Coronary artery (tissue), 2 donors: ENCODE measurements at regions not wholly inside any gene's neighbourhood (a gene's known extent, or its start where the extent isn't known, plus 50 kb on each side); places are given as distances from the start of the nearest gene placed in this dataset.

ENCODE experiments used
- DNase-seq: peaks from one replicate; pipeline ENCODE4 v3.0.0-alpha.2; 2017; ENCODE audit warnings: low spot score
- H3K27ac ChIP-seq, 2 donors: fragments of 200-600 bp; sonication (generic); one replicate each; pipeline ENCODE4 v1.5.1; 2016 to 2019
- H3K4me3 ChIP-seq: fragments of 200-600 bp; sonication (generic); 2 replicates; pipeline ENCODE4 v1.5.1; 2016; ENCODE audit warnings: mild to moderate bottlenecking, moderate library complexity
- TF ChIP-seq, protein P1 (sequence below): fragments of 200-600 bp; sonication (generic); IDR thresholded peaks from one replicate; pipeline ENCODE4 v1.5.1; 2019; ENCODE audit warnings: antibody characterized with exemption

DNA sequence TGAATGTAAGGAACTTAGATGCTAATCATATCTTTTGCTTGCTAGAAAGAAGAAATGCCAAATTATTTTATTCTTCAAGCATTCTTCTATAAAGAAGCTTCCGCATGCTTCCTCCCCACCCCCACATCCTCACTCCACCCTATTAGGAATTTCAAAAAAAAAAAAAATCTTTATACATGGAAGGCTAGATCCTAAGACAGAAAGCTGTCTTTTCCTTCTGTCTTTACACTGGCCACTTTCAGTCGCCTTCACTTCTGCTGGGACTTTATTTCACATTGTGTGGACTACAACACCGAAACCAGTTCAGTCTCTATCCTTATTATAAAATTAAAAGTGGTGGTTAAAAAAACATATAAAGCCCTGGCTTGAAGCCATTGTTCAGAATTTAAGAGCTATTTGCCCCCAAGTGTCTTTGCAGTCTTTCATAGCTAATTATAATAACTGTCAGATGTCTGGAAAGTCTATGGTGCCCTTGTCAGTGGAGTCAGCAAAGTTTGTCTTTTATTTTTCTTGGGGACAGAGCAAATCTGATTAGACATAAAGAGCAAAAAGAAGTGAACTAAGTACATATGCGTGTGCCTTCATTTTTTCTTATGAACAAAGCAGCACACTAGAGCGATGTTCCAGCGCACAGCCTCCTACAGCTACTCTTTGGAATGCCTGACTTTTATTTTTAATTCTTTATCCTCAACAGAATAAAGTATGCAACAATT is 297.7 kb downstream of the PTPRC start:
- H3K4me3 ChIP-seq: peak overlapping the region; percentile 77
- DNase-seq: no peak
- TF ChIP-seq, protein P1, sequence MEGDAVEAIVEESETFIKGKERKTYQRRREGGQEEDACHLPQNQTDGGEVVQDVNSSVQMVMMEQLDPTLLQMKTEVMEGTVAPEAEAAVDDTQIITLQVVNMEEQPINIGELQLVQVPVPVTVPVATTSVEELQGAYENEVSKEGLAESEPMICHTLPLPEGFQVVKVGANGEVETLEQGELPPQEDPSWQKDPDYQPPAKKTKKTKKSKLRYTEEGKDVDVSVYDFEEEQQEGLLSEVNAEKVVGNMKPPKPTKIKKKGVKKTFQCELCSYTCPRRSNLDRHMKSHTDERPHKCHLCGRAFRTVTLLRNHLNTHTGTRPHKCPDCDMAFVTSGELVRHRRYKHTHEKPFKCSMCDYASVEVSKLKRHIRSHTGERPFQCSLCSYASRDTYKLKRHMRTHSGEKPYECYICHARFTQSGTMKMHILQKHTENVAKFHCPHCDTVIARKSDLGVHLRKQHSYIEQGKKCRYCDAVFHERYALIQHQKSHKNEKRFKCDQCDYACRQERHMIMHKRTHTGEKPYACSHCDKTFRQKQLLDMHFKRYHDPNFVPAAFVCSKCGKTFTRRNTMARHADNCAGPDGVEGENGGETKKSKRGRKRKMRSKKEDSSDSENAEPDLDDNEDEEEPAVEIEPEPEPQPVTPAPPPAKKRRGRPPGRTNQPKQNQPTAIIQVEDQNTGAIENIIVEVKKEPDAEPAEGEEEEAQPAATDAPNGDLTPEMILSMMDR: no peak
- peak overlapping the region; percentile 57 to 74 for H3K27ac ChIP-seq

GRCh38 chr1:198937231-198938031 is 298.6 kb downstream of the PTPRC start:
- DNase-seq: no peak
- Histone ChIP-seq H3K4me3 (peak overlapping the region; percentile 77), H3K27ac (peak overlapping the region; percentile 57 to 74)
- TF ChIP-seq, protein P1: no peak

DNA sequence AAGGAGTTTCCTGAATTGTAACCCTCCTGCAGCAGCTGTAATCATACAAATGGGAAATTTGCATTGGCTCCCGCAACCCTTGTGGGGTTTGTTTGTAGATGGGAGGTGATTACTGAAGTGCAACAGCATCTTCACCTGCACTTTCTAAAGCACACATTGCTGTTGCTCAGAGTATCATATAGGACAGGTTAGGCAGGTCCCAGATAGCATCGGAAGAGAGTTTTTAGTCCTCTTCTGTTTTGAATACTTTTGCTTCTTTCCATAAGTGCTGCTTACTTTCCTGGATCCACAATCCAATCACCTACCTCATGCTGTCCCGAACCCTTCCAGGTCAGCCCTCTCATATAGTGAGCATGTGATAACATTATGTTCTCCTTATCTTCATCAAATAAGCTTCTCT is 300.4 kb downstream of the PTPRC start:
- Histone ChIP-seq H3K4me3 (no peak overlapping the region), H3K27ac (no peak overlapping the region)
- DNase-seq: no peak
- TF ChIP-seq, protein P1: no peak

GRCh38 chr1:198939956-198940355 is 301.1 kb downstream of the PTPRC start:
- DNase-seq: no peak
- H3K4me3 ChIP-seq: no peak overlapping the region
- no peak overlapping the region for H3K27ac ChIP-seq
- TF ChIP-seq, protein P1: no peak

GRCh38 chr1:198942466-198942865 is 303.6 kb downstream of the PTPRC start:
- Histone ChIP-seq H3K4me3 (no peak overlapping the region), H3K27ac (no peak overlapping the region)
- no peak for DNase-seq
- TF ChIP-seq, protein P1: no peak

- TF ChIP-seq, protein P1: no peak
- no peak overlapping the region for H3K4me3 ChIP-seq
- no peak for DNase-seq
- no peak overlapping the region for H3K27ac ChIP-seq
These were observed 304.8 kb downstream of the PTPRC start for GRCh38 chr1:198943484-198944187.
